PC-3 (cell line): ENCODE measurements at regions not wholly inside any gene's neighbourhood (a gene's known extent, or its start where the extent isn't known, plus 50 kb on each side); places are given as distances from the start of the nearest gene placed in this dataset.

Experiments
- ATAC-seq: fragments of 200-7000 bp; cut with Tn5 transposase; 2 replicates; pipeline ENCODE4 v1.9.1; 2020; ENCODE audit warnings: mild to moderate bottlenecking, moderate library complexity
- BruUV-seq: library from RNA; stranded (reverse); fragments of 400-500 nt; replicated peaks from 2 replicates; lab custom pipeline; 2021; lab: Mats Ljungman, UMichigan
- CTCF ChIA-PET: fragments of 300-600 bp; sonication (Branson Sonifier 250); formaldehyde crosslinking; loops from one replicate; lab custom pipeline; 2022; ENCODE audit warnings: antibody characterized with exemption; lab: Charles Lee
- POLR2A ChIA-PET: fragments of 300-600 bp; sonication (Branson Sonifier 250); formaldehyde crosslinking; loops from one replicate; lab custom pipeline; 2022; ENCODE audit warnings: antibody characterized with exemption; ENCODE audit not compliant: unreplicated experiment; lab: Charles Lee
- DNase-seq: peaks from one replicate; pipeline ENCODE4 v3.0.0-alpha.2; 2015
- H2AFZ ChIP-seq: fragments of 300-600 bp; sonication (generic); 2 replicates; pipeline ENCODE4 v1.6.0; 2016; ENCODE audit warnings: antibody characterized with exemption, low read length
- H3F3A ChIP-seq: fragments of 300-600 bp; sonication (generic); one replicate; pipeline ENCODE4 v1.6.0; 2017; ENCODE audit warnings: antibody characterized with exemption, low read length, control low read depth, mild to moderate bottlenecking; ENCODE audit not compliant: unreplicated experiment
- H3K27ac ChIP-seq: fragments of 300-600 bp; sonication (generic); 2 replicates; pipeline ENCODE4 v1.5.1; 2016; ENCODE audit warnings: mild to moderate bottlenecking, low read length
- H3K27me3 ChIP-seq: fragments of 300-600 bp; sonication (generic); 2 replicates; pipeline ENCODE4 v1.6.1; 2016; ENCODE audit warnings: low read length, mixed read lengths
- H3K36me3 ChIP-seq: fragments of 300-600 bp; sonication (generic); 2 replicates; pipeline ENCODE4 v1.6.1; 2016; ENCODE audit warnings: low read depth, mixed run types, low read length, mixed read lengths
- H3K4me1 ChIP-seq: fragments of 300-600 bp; sonication (generic); 2 replicates; pipeline ENCODE4 v1.5.1; 2016; ENCODE audit warnings: low read length; ENCODE audit not compliant: insufficient read depth
- H3K4me2 ChIP-seq: fragments of 300-600 bp; sonication (generic); 2 replicates; pipeline ENCODE4 v1.6.0; 2016; ENCODE audit warnings: low read length
- H3K4me3 ChIP-seq: fragments of 300-600 bp; sonication (generic); 2 replicates; pipeline ENCODE4 v1.5.1; 2016; ENCODE audit warnings: mild to moderate bottlenecking, low read length, mixed read lengths
- H3K79me2 ChIP-seq: fragments of 300-600 bp; sonication (generic); 2 replicates; pipeline ENCODE4 v1.6.1; 2017; ENCODE audit warnings: low read length, mixed read lengths
- H3K9ac ChIP-seq: fragments of 300-600 bp; sonication (generic); 2 replicates; pipeline ENCODE4 v1.6.0; 2016; ENCODE audit warnings: mild to moderate bottlenecking, low read length
- H3K9me2 ChIP-seq: fragments of 300-600 bp; sonication (generic); replicated peaks from 2 replicates; pipeline ENCODE4 v1.6.1; 2016; ENCODE audit warnings: mixed run types, low read length, mixed read lengths
- H3K9me3 ChIP-seq: fragments of 300-600 bp; sonication (generic); 2 replicates; pipeline ENCODE4 v1.6.1; 2016; ENCODE audit warnings: low read length, mixed read lengths
- H4K20me1 ChIP-seq: fragments of 300-600 bp; sonication (generic); 2 replicates; pipeline ENCODE4 v1.6.1; 2016; ENCODE audit warnings: low read length, mixed read lengths
- CTCF ChIP-seq: fragments of 300-600 bp; sonication (generic); conservative IDR thresholded peaks from 2 replicates; pipeline ENCODE4 v1.5.1; 2017; ENCODE audit warnings: antibody characterized with exemption, low read depth, mild to moderate bottlenecking, low read length
- EZH2 ChIP-seq: fragments of 300-600 bp; sonication (generic); IDR thresholded peaks from one replicate; pipeline ENCODE4 v1.6.1; 2017; ENCODE audit warnings: antibody characterized with exemption, mild to moderate bottlenecking, low read length; ENCODE audit not compliant: unreplicated experiment
- EZH2phosphoT487 ChIP-seq: fragments of 300-600 bp; sonication (generic); IDR thresholded peaks from 2 replicates; pipeline ENCODE4 v1.6.1; 2018; ENCODE audit warnings: mild to moderate bottlenecking, antibody characterized with exemption, low read length, borderline replicate concordance
- intact Hi-C: fragments of 100-400 bp; cut with micrococcal nuclease; formaldehyde crosslinking; loops from 2 replicates; pipeline ENCODE4 v1.9.0; 2023

DNA sequence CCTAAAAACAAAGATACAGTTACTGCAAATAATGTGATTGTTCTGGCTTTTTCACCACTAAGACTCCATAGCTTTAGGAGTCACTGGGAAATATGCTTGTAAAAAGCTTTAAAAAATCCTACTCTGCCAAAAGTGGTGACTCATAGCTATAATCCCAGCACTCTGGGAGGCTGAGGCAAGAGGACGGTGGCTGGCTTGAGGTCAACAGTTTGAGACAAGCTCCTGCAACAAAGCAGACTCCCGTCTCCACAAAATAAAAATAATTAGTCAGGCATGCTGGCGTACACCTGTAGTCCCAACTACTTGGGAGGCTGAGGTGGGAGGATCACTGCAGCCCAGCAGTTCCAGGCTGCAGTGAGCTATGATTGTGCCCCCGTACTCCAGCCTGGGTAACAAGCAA is 406.4 kb downstream of the HTR1A start:
- no peak for TF ChIP-seq EZH2phosphoT487
- TF ChIP-seq CTCF, result no peak
- TF ChIP-seq EZH2, result no peak
- Histone ChIP-seq H3K9ac (peak overlapping the region; percentile 20; the same call in 1 of the 2 replicates), H4K20me1 (no peaks in the 10 kb centered on the region), H3K27ac (peak overlapping the region; percentile 71), H3K4me2 (peak overlapping the region; percentile 25; the same call in 1 of the 2 replicates), H3K4me1 (peaks cover 11% of the 10 kb centered on the region; the same call in 1 of the 2 replicates), H2AFZ (no peak overlapping the region), H3K4me3 (no peak overlapping the region), H3K36me3 (no peaks in the 10 kb centered on the region), H3F3A (no peaks in the 10 kb centered on the region), H3K27me3 (no peaks in the 10 kb centered on the region), H3K9me2 (no peaks in the 10 kb centered on the region), H3K9me3 (no peaks in the 10 kb centered on the region), H3K79me2 (no peaks in the 10 kb centered on the region)
- ChIA-PET CTCF (no interaction called here), POLR2A (no interaction called here)
- peak; percentile 80 for ATAC-seq
- intact Hi-C loops, result no loop called here
- BruUV-seq, result no TSS peak
- peak; percentile 83 for DNase-seq

DNA sequence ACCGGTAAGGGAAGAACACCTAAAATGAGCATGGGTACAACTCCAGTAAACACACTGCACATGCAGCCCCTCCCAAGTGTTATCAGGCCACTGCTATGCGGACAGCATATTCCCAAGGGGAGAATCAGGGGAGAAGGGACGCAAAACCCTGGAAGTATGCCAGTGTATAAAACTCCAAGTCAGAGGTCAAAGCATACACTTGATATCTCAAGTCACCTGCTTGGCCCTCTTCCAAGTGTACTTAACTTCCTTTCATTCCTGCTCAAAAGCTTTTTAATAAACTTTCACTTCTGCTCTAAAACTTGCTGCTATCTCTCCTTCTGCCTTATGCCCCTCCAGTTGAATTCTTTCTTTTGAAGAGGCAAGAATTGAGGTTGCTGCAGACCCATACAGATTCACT is 408.1 kb downstream of the HTR1A start:
- Histone ChIP-seq H2AFZ (no peak overlapping the region), H4K20me1 (no peaks in the 10 kb centered on the region), H3K36me3 (no peaks in the 10 kb centered on the region), H3K79me2 (no peaks in the 10 kb centered on the region), H3K9me3 (no peaks in the 10 kb centered on the region), H3K9ac (no peak overlapping the region), H3K4me3 (no peak overlapping the region), H3K9me2 (no peaks in the 10 kb centered on the region), H3K4me2 (no peak overlapping the region), H3F3A (no peaks in the 10 kb centered on the region), H3K27me3 (no peaks in the 10 kb centered on the region), H3K27ac (no peak overlapping the region), H3K4me1 (peaks cover 11% of the 10 kb centered on the region; the same call in 1 of the 2 replicates)
- TF ChIP-seq EZH2phosphoT487 (no peak), CTCF (no peak), EZH2 (no peak)
- ChIA-PET POLR2A (no interaction called here), CTCF (no interaction called here)
- intact Hi-C loops, result no loop called here
- BruUV-seq, result no TSS peak
- DNase-seq, result no peak
- no peak for ATAC-seq

- DNase-seq, result peak; percentile 36
- peak; percentile 73 for ATAC-seq
- Histone ChIP-seq H3K36me3 (no peaks in the 10 kb centered on the region), H3K4me1 (peaks cover 11% of the 10 kb centered on the region; the same call in 1 of the 2 replicates), H3K9me2 (no peaks in the 10 kb centered on the region), H3K27ac (peak overlapping the region; percentile 17; the same call in 1 of the 2 replicates), H3K4me2 (no peak overlapping the region), H3F3A (no peaks in the 10 kb centered on the region), H3K9me3 (no peaks in the 10 kb centered on the region), H3K27me3 (no peaks in the 10 kb centered on the region), H3K9ac (no peak overlapping the region), H3K4me3 (no peak overlapping the region), H2AFZ (no peak overlapping the region), H4K20me1 (no peaks in the 10 kb centered on the region), H3K79me2 (no peaks in the 10 kb centered on the region)
- ChIA-PET CTCF (interaction anchor here (0.6 kb wide), 1 partner anchor 16 kb away, joined by 4 read pairs; no protein-coding TSS in a partner anchor), POLR2A (no interaction called here)
- intact Hi-C loops, result no loop called here
- no TSS peak for BruUV-seq
- TF ChIP-seq CTCF, result no peak
- TF ChIP-seq EZH2, result no peak
- no peak for TF ChIP-seq EZH2phosphoT487
Observed at GRCh38 chr5:63553073-63553472, 409.2 kb downstream of the HTR1A start.
